ENCODE measurements at regions not wholly inside any gene's neighbourhood (a gene's known extent, or its start where the extent isn't known, plus 50 kb on each side); places are given as distances from the start of the nearest gene placed in this dataset.

DNA sequence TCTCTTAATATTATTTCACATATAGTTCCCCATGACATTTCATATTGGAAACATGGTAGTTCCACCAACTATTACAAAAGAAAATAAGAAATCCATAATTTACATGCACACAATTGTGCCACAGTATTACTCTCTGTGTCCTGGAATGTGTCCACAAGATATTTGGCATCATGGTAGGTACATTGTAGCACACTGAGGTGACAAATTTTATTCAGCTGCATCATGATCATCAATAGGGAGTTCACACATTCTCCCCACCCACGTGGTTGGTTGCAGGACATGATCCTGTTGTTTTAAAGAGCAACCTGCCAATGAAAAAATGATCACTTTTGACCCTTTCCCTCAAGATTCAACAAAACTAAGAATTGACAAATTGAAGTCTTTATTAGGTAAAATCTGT is 67.1 kb upstream of the HECTD2 start:
- TF ChIP-seq POLR2AphosphoS5 (IDR thresholded peaks at IDR 0.05; ENCODE audit: low read depth, low read length): no peak
- no peak for TF ChIP-seq SIN3A (IDR thresholded peaks at IDR 0.05; ENCODE audit: borderline replicate concordance, insufficient read depth, low read length)
- TF ChIP-seq, protein P1, sequence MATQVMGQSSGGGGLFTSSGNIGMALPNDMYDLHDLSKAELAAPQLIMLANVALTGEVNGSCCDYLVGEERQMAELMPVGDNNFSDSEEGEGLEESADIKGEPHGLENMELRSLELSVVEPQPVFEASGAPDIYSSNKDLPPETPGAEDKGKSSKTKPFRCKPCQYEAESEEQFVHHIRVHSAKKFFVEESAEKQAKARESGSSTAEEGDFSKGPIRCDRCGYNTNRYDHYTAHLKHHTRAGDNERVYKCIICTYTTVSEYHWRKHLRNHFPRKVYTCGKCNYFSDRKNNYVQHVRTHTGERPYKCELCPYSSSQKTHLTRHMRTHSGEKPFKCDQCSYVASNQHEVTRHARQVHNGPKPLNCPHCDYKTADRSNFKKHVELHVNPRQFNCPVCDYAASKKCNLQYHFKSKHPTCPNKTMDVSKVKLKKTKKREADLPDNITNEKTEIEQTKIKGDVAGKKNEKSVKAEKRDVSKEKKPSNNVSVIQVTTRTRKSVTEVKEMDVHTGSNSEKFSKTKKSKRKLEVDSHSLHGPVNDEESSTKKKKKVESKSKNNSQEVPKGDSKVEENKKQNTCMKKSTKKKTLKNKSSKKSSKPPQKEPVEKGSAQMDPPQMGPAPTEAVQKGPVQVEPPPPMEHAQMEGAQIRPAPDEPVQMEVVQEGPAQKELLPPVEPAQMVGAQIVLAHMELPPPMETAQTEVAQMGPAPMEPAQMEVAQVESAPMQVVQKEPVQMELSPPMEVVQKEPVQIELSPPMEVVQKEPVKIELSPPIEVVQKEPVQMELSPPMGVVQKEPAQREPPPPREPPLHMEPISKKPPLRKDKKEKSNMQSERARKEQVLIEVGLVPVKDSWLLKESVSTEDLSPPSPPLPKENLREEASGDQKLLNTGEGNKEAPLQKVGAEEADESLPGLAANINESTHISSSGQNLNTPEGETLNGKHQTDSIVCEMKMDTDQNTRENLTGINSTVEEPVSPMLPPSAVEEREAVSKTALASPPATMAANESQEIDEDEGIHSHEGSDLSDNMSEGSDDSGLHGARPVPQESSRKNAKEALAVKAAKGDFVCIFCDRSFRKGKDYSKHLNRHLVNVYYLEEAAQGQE (IDR thresholded peaks at IDR 0.05; ENCODE audit: insufficient read depth in 1 of 2, low read depth in 2 of 2, low read length in 2 of 2): no peak
- TF ChIP-seq TAF1 (IDR thresholded peaks at IDR 0.05; ENCODE audit: borderline replicate concordance, insufficient read depth, low read length): no peak

Measured in PFSK-1 (cell line).